ENCODE measurements at regions not wholly inside any gene's neighbourhood (a gene's known extent, or its start where the extent isn't known, plus 50 kb on each side); places are given as distances from the start of the nearest gene placed in this dataset.
A peak's percentile ranks its signal among the peaks of the same experiment; 100 is the strongest.

- Mint-ChIP-seq H3K27me3 (ENCODE audit: unreplicated experiment) (no peaks in the 10 kb centered on the region), H3K4me1 (ENCODE audit: low read depth, unreplicated experiment) (no peaks in the 10 kb centered on the region), H3K4me3 (ENCODE audit: low read depth, unreplicated experiment) (no peak overlapping the region), H3K9me3 (ENCODE audit: low read depth, unreplicated experiment) (no peaks in the 10 kb centered on the region), H3K27ac (ENCODE audit: unreplicated experiment) (no peak overlapping the region), H3K36me3 (ENCODE audit: insufficient read depth, unreplicated experiment) (no peaks in the 10 kb centered on the region)
- CTCF ChIA-PET, result no interaction called here
- intact Hi-C loops (cut with micrococcal nuclease; ENCODE audit: unreplicated experiment), result no loop called here
- no TSS peak for BruUV-seq (replicated peaks)
- DNase-seq, result no peak
- no peak for TF ChIP-seq CTCF (IDR thresholded peaks at IDR 0.05; ENCODE audit: unreplicated experiment)
Observed at GRCh38 chr6:95083506-95083905, 493.8 kb upstream of the MANEA start.

- Mint-ChIP-seq H3K9me3 (ENCODE audit: low read depth, unreplicated experiment) (no peaks in the 10 kb centered on the region), H3K27me3 (ENCODE audit: unreplicated experiment) (no peaks in the 10 kb centered on the region), H3K4me3 (ENCODE audit: low read depth, unreplicated experiment) (no peak overlapping the region), H3K27ac (ENCODE audit: unreplicated experiment) (no peak overlapping the region), H3K36me3 (ENCODE audit: insufficient read depth, unreplicated experiment) (no peaks in the 10 kb centered on the region), H3K4me1 (ENCODE audit: low read depth, unreplicated experiment) (no peaks in the 10 kb centered on the region)
- DNase-seq, result no peak
- intact Hi-C loops (cut with micrococcal nuclease; ENCODE audit: unreplicated experiment), result no loop called here
- CTCF ChIA-PET, result no interaction called here
- no peak for TF ChIP-seq CTCF (IDR thresholded peaks at IDR 0.05; ENCODE audit: unreplicated experiment)
- BruUV-seq (replicated peaks), result no TSS peak
Observed at GRCh38 chr6:95084867-95085266, 492.5 kb upstream of the MANEA start.

GRCh38 chr6:95087394-95088097 is 489.8 kb upstream of the MANEA start:
- no TSS peak for BruUV-seq (replicated peaks)
- Mint-ChIP-seq H3K4me3 (ENCODE audit: low read depth, unreplicated experiment) (no peak overlapping the region), H3K27me3 (ENCODE audit: unreplicated experiment) (no peaks in the 10 kb centered on the region), H3K27ac (ENCODE audit: unreplicated experiment) (no peak overlapping the region), H3K36me3 (ENCODE audit: insufficient read depth, unreplicated experiment) (no peaks in the 10 kb centered on the region), H3K9me3 (ENCODE audit: low read depth, unreplicated experiment) (no peaks in the 10 kb centered on the region), H3K4me1 (ENCODE audit: low read depth, unreplicated experiment) (no peaks in the 10 kb centered on the region)
- no peak for TF ChIP-seq CTCF (IDR thresholded peaks at IDR 0.05; ENCODE audit: unreplicated experiment)
- DNase-seq, result peak; percentile 28
- intact Hi-C loops (cut with micrococcal nuclease; ENCODE audit: unreplicated experiment), result no loop called here
- CTCF ChIA-PET, result no interaction called here

GRCh38 chr6:95091823-95092436 is 485.4 kb upstream of the MANEA start:
- DNase-seq, result no peak
- Mint-ChIP-seq H3K27me3 (ENCODE audit: unreplicated experiment) (no peaks in the 10 kb centered on the region), H3K4me1 (ENCODE audit: low read depth, unreplicated experiment) (peaks cover 17% of the 10 kb centered on the region), H3K4me3 (ENCODE audit: low read depth, unreplicated experiment) (no peak overlapping the region), H3K27ac (ENCODE audit: unreplicated experiment) (no peak overlapping the region), H3K36me3 (ENCODE audit: insufficient read depth, unreplicated experiment) (no peaks in the 10 kb centered on the region), H3K9me3 (ENCODE audit: low read depth, unreplicated experiment) (no peaks in the 10 kb centered on the region)
- CTCF ChIA-PET, result interaction anchor here (0.6 kb wide), 1 partner anchor 1694 kb away, joined by 3 read pairs; no protein-coding TSS in a partner anchor
- intact Hi-C loops (cut with micrococcal nuclease; ENCODE audit: unreplicated experiment), result loop anchor here (1.0 kb wide), 1 partner anchor 455 kb away; no protein-coding TSS in a partner anchor
- BruUV-seq (replicated peaks), result no TSS peak
- TF ChIP-seq CTCF (IDR thresholded peaks at IDR 0.05; ENCODE audit: unreplicated experiment), result no peak

Measured in Calu3 (cell line).